Epithelial cell of prostate (primary cell): ENCODE measurements at regions not wholly inside any gene's neighbourhood (a gene's known extent, or its start where the extent isn't known, plus 50 kb on each side); places are given as distances from the start of the nearest gene placed in this dataset.
"Not testable (repeated sequence)": the region's sequence is repeated elsewhere in the genome, so short reads cannot be mapped to it uniquely, and the experiment has no call there.

ENCODE experiments used
- DNase-seq: peaks from one replicate; pipeline ENCODE4 v3.0.0-alpha.2; 2011; ENCODE audit warnings: low read depth, low spot score
- H3K27ac ChIP-seq: fragments of 450-650 bp; 2 replicates; pipeline ENCODE4 v1.5.1; 2017; ENCODE audit warnings: mild to moderate bottlenecking

GRCh38 chr11:100525635-100526034 lies 161.5 kb upstream of the ARHGAP42 start:
- H3K27ac ChIP-seq, result no peak overlapping the region
- DNase-seq, result no peak

GRCh38 chr11:100528872-100529416 lies 158.1 kb upstream of the ARHGAP42 start:
- DNase-seq, result no peak
- H3K27ac ChIP-seq, result no peak overlapping the region

- not testable (repeated sequence) for H3K27ac ChIP-seq
These were observed 155.8 kb upstream of the ARHGAP42 start for GRCh38 chr11:100531290-100531689.

GRCh38 chr11:100536979-100537378 lies 150.1 kb upstream of the ARHGAP42 start:
- DNase-seq, result no peak
- H3K27ac ChIP-seq, result peak overlapping the region; percentile 1

More at GRCh38 chr11:100531290-100531689, 155.8 kb upstream of the ARHGAP42 start:
- DNase-seq, result not testable (repeated sequence)

GRCh38 chr11:100543386-100543785 lies 143.7 kb upstream of the ARHGAP42 start:
- H3K27ac ChIP-seq, result no peak overlapping the region
- no peak for DNase-seq

- no peak for DNase-seq
- H3K27ac ChIP-seq, result no peak overlapping the region
These were observed 141.5 kb upstream of the ARHGAP42 start for GRCh38 chr11:100545556-100545955.

GRCh38 chr11:100545970-100546369 lies 141.1 kb upstream of the ARHGAP42 start:
- DNase-seq, result no peak

GRCh38 chr11:100546714-100547113 lies 140.4 kb upstream of the ARHGAP42 start:
- no peak overlapping the region for H3K27ac ChIP-seq
- peak; percentile 58 for DNase-seq

More at GRCh38 chr11:100545970-100546369, 141.1 kb upstream of the ARHGAP42 start:
- H3K27ac ChIP-seq, result no peak overlapping the region

GRCh38 chr11:100550298-100550697 lies 136.8 kb upstream of the ARHGAP42 start:
- no peak overlapping the region for H3K27ac ChIP-seq

GRCh38 chr11:100550912-100551632 lies 136.0 kb upstream of the ARHGAP42 start:
- no peak overlapping the region for H3K27ac ChIP-seq
- no peak for DNase-seq

More at GRCh38 chr11:100550298-100550697, 136.8 kb upstream of the ARHGAP42 start:
- no peak for DNase-seq

- H3K27ac ChIP-seq, result no peak overlapping the region
- no peak for DNase-seq
These were observed 131.2 kb upstream of the ARHGAP42 start for GRCh38 chr11:100555931-100556330.

GRCh38 chr11:100556781-100557180 lies 130.3 kb upstream of the ARHGAP42 start:
- no peak for DNase-seq
- no peak overlapping the region for H3K27ac ChIP-seq

- DNase-seq, result no peak
- H3K27ac ChIP-seq, result no peak overlapping the region
These were observed 129.1 kb upstream of the ARHGAP42 start for GRCh38 chr11:100557830-100558611.

- no peak overlapping the region for H3K27ac ChIP-seq
- no peak for DNase-seq
These were observed 126.5 kb upstream of the ARHGAP42 start for GRCh38 chr11:100560606-100561005.

GRCh38 chr11:100561323-100561722 lies 125.8 kb upstream of the ARHGAP42 start:
- H3K27ac ChIP-seq, result no peak overlapping the region
- DNase-seq, result no peak

GRCh38 chr11:100562128-100562527 lies 125.0 kb upstream of the ARHGAP42 start:
- no peak for DNase-seq
- no peak overlapping the region for H3K27ac ChIP-seq

GRCh38 chr11:100563541-100564280 lies 123.4 kb upstream of the ARHGAP42 start:
- no peak overlapping the region for H3K27ac ChIP-seq
- DNase-seq, result no peak

GRCh38 chr11:100573911-100574513 lies 113.1 kb upstream of the ARHGAP42 start:
- no peak overlapping the region for H3K27ac ChIP-seq
- no peak for DNase-seq

- H3K27ac ChIP-seq, result no peak overlapping the region
- no peak for DNase-seq
These were observed 112.0 kb upstream of the ARHGAP42 start for GRCh38 chr11:100574894-100575769.
